PFSK-1 (cell line): ENCODE measurements at regions not wholly inside any gene's neighbourhood (a gene's known extent, or its start where the extent isn't known, plus 50 kb on each side); places are given as distances from the start of the nearest gene placed in this dataset.

Experiments
- FOXP2 ChIP-seq: optimal IDR thresholded peaks from 2 replicates; pipeline ENCODE3; 2011; ENCODE audit warnings: borderline replicate concordance, control low read depth, inconsistent platforms; ENCODE audit not compliant: insufficient read depth; ENCODE audit errors: extremely low read length, extremely low read depth
- POLR2AphosphoS5 ChIP-seq: IDR thresholded peaks from 2 replicates; pipeline ENCODE4 v1.6.1; 2012; ENCODE audit warnings: low read depth, mild to moderate bottlenecking, control low read depth, low read length, moderate library complexity
- SIN3A ChIP-seq: IDR thresholded peaks from 2 replicates; pipeline ENCODE4 v1.6.1; 2012; ENCODE audit warnings: mild to moderate bottlenecking, low read length, moderate library complexity, borderline replicate concordance; ENCODE audit not compliant: insufficient read depth
- TAF1 ChIP-seq: IDR thresholded peaks from 2 replicates; pipeline ENCODE4 v1.6.1; 2012; ENCODE audit warnings: low read length, control low read depth, borderline replicate concordance; ENCODE audit not compliant: insufficient read depth
- TF ChIP-seq, protein P1 (sequence below), 2 experiments: IDR thresholded peaks; 2 replicates each; pipeline versions ENCODE4 v1.6.1 to v1.8.0; 2011 to 2012; ENCODE audit warnings: low read depth in 2 of 2, low read length in 2 of 2, control low read depth in 1 of 2, inconsistent platforms in 1 of 2, mild to moderate bottlenecking in 1 of 2, moderate library complexity in 1 of 2; ENCODE audit not compliant: insufficient read depth in 1 of 2

DNA sequence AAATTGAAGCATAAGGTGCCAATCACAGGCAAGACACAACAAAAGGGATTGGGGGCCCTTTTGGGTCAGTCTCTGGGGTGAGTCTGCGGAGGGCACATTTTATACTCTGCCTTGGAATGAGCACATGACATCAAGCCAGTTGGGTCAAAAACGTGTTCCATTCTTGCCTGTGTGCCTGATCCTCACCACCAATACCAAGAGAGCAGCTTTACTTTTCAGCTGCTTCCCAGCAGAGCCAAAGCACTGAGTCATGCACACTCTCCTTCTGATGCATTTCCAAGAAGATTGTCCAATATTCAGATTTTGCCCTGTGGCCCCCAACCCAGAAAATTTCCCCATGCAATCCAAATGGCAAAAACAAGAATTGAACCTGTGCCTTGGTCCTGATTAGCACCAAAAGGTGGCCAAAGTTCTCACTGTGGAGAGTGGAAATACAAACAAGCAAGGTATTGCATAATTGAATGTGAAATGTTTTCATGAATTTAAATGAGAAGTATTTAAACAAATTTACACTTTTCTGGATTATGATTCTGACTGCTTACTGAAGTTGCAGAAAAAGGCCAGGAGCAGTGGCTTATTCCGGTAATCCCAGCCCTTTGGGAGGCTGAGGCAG lies 217.8 kb upstream of the SOX9 start:
- TF ChIP-seq TAF1 (no peak), SIN3A (no peak), FOXP2 (no peak), POLR2AphosphoS5 (no peak)

DNA sequence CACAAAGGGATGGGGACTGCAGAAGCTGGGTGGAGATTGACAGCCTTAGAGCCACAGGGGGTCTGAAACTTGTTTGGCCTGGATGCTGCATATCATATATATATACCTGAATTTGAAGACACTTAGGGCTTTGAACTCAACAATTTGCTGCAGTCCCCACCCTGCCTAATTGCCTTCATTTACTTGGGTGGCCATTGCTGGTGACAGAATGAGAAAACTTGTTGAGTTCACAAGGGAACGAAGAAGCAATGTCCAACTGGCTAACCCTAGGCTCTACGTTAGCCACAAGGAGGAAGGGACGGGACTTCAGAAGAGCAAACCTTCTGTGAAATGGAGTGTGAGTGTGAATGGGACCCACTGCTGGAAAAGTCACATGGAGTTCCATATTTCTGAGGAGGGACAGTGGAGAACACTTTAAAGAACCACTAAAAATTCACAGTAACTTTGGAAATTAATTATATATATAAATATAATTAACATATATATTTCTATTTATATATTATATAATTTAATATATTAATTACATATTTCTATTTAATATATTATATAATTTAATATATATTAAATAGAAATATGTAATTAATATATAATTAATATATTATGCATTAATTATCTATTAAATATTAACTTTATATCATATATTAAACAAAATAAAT lies 215.3 kb upstream of the SOX9 start:
- TF ChIP-seq, protein P1, sequence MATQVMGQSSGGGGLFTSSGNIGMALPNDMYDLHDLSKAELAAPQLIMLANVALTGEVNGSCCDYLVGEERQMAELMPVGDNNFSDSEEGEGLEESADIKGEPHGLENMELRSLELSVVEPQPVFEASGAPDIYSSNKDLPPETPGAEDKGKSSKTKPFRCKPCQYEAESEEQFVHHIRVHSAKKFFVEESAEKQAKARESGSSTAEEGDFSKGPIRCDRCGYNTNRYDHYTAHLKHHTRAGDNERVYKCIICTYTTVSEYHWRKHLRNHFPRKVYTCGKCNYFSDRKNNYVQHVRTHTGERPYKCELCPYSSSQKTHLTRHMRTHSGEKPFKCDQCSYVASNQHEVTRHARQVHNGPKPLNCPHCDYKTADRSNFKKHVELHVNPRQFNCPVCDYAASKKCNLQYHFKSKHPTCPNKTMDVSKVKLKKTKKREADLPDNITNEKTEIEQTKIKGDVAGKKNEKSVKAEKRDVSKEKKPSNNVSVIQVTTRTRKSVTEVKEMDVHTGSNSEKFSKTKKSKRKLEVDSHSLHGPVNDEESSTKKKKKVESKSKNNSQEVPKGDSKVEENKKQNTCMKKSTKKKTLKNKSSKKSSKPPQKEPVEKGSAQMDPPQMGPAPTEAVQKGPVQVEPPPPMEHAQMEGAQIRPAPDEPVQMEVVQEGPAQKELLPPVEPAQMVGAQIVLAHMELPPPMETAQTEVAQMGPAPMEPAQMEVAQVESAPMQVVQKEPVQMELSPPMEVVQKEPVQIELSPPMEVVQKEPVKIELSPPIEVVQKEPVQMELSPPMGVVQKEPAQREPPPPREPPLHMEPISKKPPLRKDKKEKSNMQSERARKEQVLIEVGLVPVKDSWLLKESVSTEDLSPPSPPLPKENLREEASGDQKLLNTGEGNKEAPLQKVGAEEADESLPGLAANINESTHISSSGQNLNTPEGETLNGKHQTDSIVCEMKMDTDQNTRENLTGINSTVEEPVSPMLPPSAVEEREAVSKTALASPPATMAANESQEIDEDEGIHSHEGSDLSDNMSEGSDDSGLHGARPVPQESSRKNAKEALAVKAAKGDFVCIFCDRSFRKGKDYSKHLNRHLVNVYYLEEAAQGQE (IDR thresholded peaks at IDR 0.05; ENCODE audit: insufficient read depth in 1 of 2, low read depth in 2 of 2, low read length in 2 of 2), result no peak
- TF ChIP-seq TAF1, result no peak
- no peak for TF ChIP-seq SIN3A
- no peak for TF ChIP-seq POLR2AphosphoS5
- TF ChIP-seq FOXP2, result no peak

DNA sequence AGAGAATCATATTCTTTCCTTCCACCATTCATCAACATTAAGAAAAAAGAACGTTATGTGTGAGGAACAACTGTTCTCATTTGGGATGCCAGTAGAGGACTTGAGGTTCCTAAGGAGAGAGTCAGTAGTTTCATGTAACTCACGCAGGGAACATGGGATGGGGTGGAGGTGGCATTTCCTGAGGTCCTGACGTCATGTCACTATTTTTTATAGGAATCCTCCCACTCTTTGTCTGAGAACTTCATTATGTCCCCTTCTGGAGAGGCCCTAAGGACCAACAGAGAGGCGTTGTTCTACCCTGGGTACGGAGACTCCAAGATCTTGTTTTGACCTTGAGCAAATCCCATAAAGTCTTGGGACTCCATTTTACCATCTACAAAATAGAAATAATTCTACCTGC lies 211.7 kb upstream of the SOX9 start:
- no peak for TF ChIP-seq FOXP2
- TF ChIP-seq, protein P1 (IDR thresholded peaks at IDR 0.05; ENCODE audit: insufficient read depth in 1 of 2, low read depth in 2 of 2, low read length in 2 of 2), result no peak

DNA sequence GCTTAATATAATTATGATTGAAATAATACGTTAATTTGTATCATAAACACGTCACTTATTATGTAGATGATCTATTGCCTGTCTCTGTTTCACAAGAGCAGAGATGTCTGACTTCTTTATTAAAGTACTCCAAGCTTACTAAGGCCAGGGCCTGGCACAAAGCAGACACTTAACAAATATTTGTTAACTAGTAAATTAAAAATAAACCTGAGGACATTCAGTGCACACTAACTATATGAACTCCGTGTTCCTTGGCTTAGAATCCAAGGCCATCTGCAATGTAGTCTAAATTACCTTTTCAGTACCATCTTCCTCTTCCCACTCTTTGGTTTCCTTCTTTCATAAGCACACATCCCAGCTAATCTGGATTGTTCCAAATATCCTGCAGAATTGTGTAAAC lies 210.8 kb upstream of the SOX9 start:
- no peak for TF ChIP-seq FOXP2
- TF ChIP-seq POLR2AphosphoS5, result no peak
- no peak for TF ChIP-seq TAF1
- TF ChIP-seq, protein P1 (IDR thresholded peaks at IDR 0.05; ENCODE audit: insufficient read depth in 1 of 2, low read depth in 2 of 2, low read length in 2 of 2), result no peak
- no peak for TF ChIP-seq SIN3A

DNA sequence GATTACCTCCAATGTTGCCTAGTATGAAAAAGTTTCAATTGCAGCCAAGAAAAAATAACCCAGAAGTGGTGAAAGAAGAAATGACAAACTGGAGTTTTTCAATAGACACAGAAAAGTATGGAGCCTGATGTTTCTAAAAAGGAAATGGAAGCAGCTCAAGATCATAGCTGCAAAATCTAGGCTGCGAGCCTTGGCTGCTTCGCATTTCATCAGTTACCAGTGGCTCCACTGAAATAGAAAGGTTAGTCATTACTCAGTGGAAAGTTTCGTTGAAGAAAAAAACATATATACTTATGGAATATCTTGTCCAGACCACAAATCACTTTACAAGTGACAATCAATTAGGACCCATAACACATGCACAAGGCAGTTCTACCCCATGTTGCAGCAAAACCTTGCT lies 206.8 kb upstream of the SOX9 start:
- TF ChIP-seq, protein P1 (IDR thresholded peaks at IDR 0.05; ENCODE audit: insufficient read depth in 1 of 2, low read depth in 2 of 2, low read length in 2 of 2), result no peak
- TF ChIP-seq POLR2AphosphoS5 (no peak), FOXP2 (no peak), TAF1 (no peak), SIN3A (no peak)
